ENCODE measurements at regions not wholly inside any gene's neighbourhood (a gene's known extent, or its start where the extent isn't known, plus 50 kb on each side); places are given as distances from the start of the nearest gene placed in this dataset.

GRCh38 chr2:120902592-120902991, 166.9 kb downstream of the GLI2 start:
- DNase-seq, result no peak

- DNase-seq, result no peak
Observed at GRCh38 chr2:120904379-120904778, 168.7 kb downstream of the GLI2 start.

GRCh38 chr2:120904830-120905234, 169.2 kb downstream of the GLI2 start:
- no peak for DNase-seq

GRCh38 chr2:120905298-120905697, 169.6 kb downstream of the GLI2 start:
- DNase-seq, result no peak

- DNase-seq, result no peak
Observed at GRCh38 chr2:120905824-120906571, 170.3 kb downstream of the GLI2 start.

GRCh38 chr2:120906914-120907313, 171.2 kb downstream of the GLI2 start:
- DNase-seq, result no peak

GRCh38 chr2:120907822-120908221, 172.2 kb downstream of the GLI2 start:
- no peak for DNase-seq

- no peak for DNase-seq
Observed at GRCh38 chr2:120908314-120908975, 172.8 kb downstream of the GLI2 start.

GRCh38 chr2:120909102-120909501, 173.4 kb downstream of the GLI2 start:
- DNase-seq, result no peak

GRCh38 chr2:120910164-120910563, 174.5 kb downstream of the GLI2 start:
- no peak for DNase-seq

- DNase-seq, result no peak
Observed at GRCh38 chr2:120910956-120911951, 175.6 kb downstream of the GLI2 start.

- DNase-seq, result no peak
Observed at GRCh38 chr2:120912101-120912985, 176.7 kb downstream of the GLI2 start.

GRCh38 chr2:120913972-120914838, 178.5 kb downstream of the GLI2 start:
- no peak for DNase-seq

GRCh38 chr2:120914839-120915521, 179.3 kb downstream of the GLI2 start:
- DNase-seq, result no peak

- DNase-seq, result no peak
Observed at GRCh38 chr2:120915670-120916069, 180.0 kb downstream of the GLI2 start.

- no peak for DNase-seq
Observed at GRCh38 chr2:120916446-120916845, 180.8 kb downstream of the GLI2 start.

- DNase-seq, result no peak
Observed at GRCh38 chr2:120917886-120918285, 182.2 kb downstream of the GLI2 start.

- no peak for DNase-seq
Observed at GRCh38 chr2:120919216-120919615, 183.5 kb downstream of the GLI2 start.

GRCh38 chr2:120919771-120920453, 184.2 kb downstream of the GLI2 start:
- DNase-seq, result no peak
